ENCODE measurements at regions not wholly inside any gene's neighbourhood (a gene's known extent, or its start where the extent isn't known, plus 50 kb on each side); places are given as distances from the start of the nearest gene placed in this dataset.

- no peaks in the 10 kb centered on the region for H4K20me1 ChIP-seq (ENCODE audit: control insufficient read depth, extremely low read depth, insufficient read depth, low read length)
- no peak overlapping the region for H3K27ac ChIP-seq (ENCODE audit: insufficient read depth, low read length)
- H3K36me3 ChIP-seq (ENCODE audit: control insufficient read depth, insufficient read depth, low read length): no peaks in the 10 kb centered on the region
- H3K79me2 ChIP-seq (ENCODE audit: control insufficient read depth, insufficient read depth, low read length): no peaks in the 10 kb centered on the region
- no peak for DNase-seq (ENCODE audit: low read depth in 2 of 2)
- H3K4me3 ChIP-seq (replicated peaks in 1 of 4; ENCODE audit: control extremely low read depth in 1 of 4, insufficient read depth in 1 of 4, low read depth in 3 of 4, low read length in 4 of 4): no peak overlapping the region
- TF ChIP-seq CTCF (conservative IDR thresholded peaks at IDR 0.05 in 1 of 2, IDR thresholded peaks at IDR 0.05 in 1 of 2; ENCODE audit: low read depth in 1 of 2, low read length in 2 of 2) (no peak), EZH2 (IDR thresholded peaks at IDR 0.05; ENCODE audit: low read length, missing control alignments) (no peak)
- no peaks in the 10 kb centered on the region for H3K9me3 ChIP-seq (ENCODE audit: control insufficient read depth, insufficient read depth, low read depth, low read length)
- H3K4me1 ChIP-seq (ENCODE audit: control insufficient read depth, extremely low read depth, insufficient read depth, low read length): no peaks in the 10 kb centered on the region
- no peaks in the 10 kb centered on the region for H3K27me3 ChIP-seq (ENCODE audit: control insufficient read depth, insufficient read depth, low read length)
- no peak overlapping the region for H3K9ac ChIP-seq (ENCODE audit: insufficient read depth, low read length)
- no peak overlapping the region for H2AFZ ChIP-seq (ENCODE audit: low read length)
- H3K4me2 ChIP-seq (ENCODE audit: extremely low read depth, insufficient read depth, low read length): no peak overlapping the region
Observed at GRCh38 chr1:239779962-239780361, 311.7 kb upstream of the FMN2 start.

- Histone ChIP-seq H4K20me1 (ENCODE audit: control insufficient read depth, extremely low read depth, insufficient read depth, low read length) (no peaks in the 10 kb centered on the region), H2AFZ (ENCODE audit: low read length) (no peak overlapping the region), H3K27ac (ENCODE audit: insufficient read depth, low read length) (no peak overlapping the region), H3K4me3 (replicated peaks in 1 of 4; ENCODE audit: control extremely low read depth in 1 of 4, insufficient read depth in 1 of 4, low read depth in 3 of 4, low read length in 4 of 4) (no peak overlapping the region), H3K36me3 (ENCODE audit: control insufficient read depth, insufficient read depth, low read length) (no peaks in the 10 kb centered on the region), H3K27me3 (ENCODE audit: control insufficient read depth, insufficient read depth, low read length) (no peaks in the 10 kb centered on the region), H3K9ac (ENCODE audit: insufficient read depth, low read length) (no peak overlapping the region), H3K4me2 (ENCODE audit: extremely low read depth, insufficient read depth, low read length) (no peak overlapping the region), H3K79me2 (ENCODE audit: control insufficient read depth, insufficient read depth, low read length) (no peaks in the 10 kb centered on the region), H3K9me3 (ENCODE audit: control insufficient read depth, insufficient read depth, low read depth, low read length) (no peaks in the 10 kb centered on the region), H3K4me1 (ENCODE audit: control insufficient read depth, extremely low read depth, insufficient read depth, low read length) (no peaks in the 10 kb centered on the region)
- no peak for TF ChIP-seq EZH2 (IDR thresholded peaks at IDR 0.05; ENCODE audit: low read length, missing control alignments)
- no peak for TF ChIP-seq CTCF (conservative IDR thresholded peaks at IDR 0.05 in 1 of 2, IDR thresholded peaks at IDR 0.05 in 1 of 2; ENCODE audit: low read depth in 1 of 2, low read length in 2 of 2)
- DNase-seq (ENCODE audit: low read depth in 2 of 2): no peak
Observed at GRCh38 chr1:239784896-239785295, 306.8 kb upstream of the FMN2 start.

GRCh38 chr1:239785576-239785975 is 306.1 kb upstream of the FMN2 start:
- Histone ChIP-seq H3K4me2 (ENCODE audit: extremely low read depth, insufficient read depth, low read length) (no peak overlapping the region), H3K27ac (ENCODE audit: insufficient read depth, low read length) (no peak overlapping the region), H3K36me3 (ENCODE audit: control insufficient read depth, insufficient read depth, low read length) (no peaks in the 10 kb centered on the region), H4K20me1 (ENCODE audit: control insufficient read depth, extremely low read depth, insufficient read depth, low read length) (no peaks in the 10 kb centered on the region), H3K27me3 (ENCODE audit: control insufficient read depth, insufficient read depth, low read length) (no peaks in the 10 kb centered on the region), H3K4me1 (ENCODE audit: control insufficient read depth, extremely low read depth, insufficient read depth, low read length) (no peaks in the 10 kb centered on the region), H3K79me2 (ENCODE audit: control insufficient read depth, insufficient read depth, low read length) (no peaks in the 10 kb centered on the region), H2AFZ (ENCODE audit: low read length) (no peak overlapping the region), H3K4me3 (replicated peaks in 1 of 4; ENCODE audit: control extremely low read depth in 1 of 4, insufficient read depth in 1 of 4, low read depth in 3 of 4, low read length in 4 of 4) (no peak overlapping the region), H3K9ac (ENCODE audit: insufficient read depth, low read length) (no peak overlapping the region), H3K9me3 (ENCODE audit: control insufficient read depth, insufficient read depth, low read depth, low read length) (no peaks in the 10 kb centered on the region)
- no peak for TF ChIP-seq EZH2 (IDR thresholded peaks at IDR 0.05; ENCODE audit: low read length, missing control alignments)
- no peak for TF ChIP-seq CTCF (conservative IDR thresholded peaks at IDR 0.05 in 1 of 2, IDR thresholded peaks at IDR 0.05 in 1 of 2; ENCODE audit: low read depth in 1 of 2, low read length in 2 of 2)
- no peak for DNase-seq (ENCODE audit: low read depth in 2 of 2)
